GM12875 (cell line): ENCODE measurements at regions not wholly inside any gene's neighbourhood (a gene's known extent, or its start where the extent isn't known, plus 50 kb on each side); places are given as distances from the start of the nearest gene placed in this dataset.

Source experiments
- H3K4me3 ChIP-seq: one replicate; pipeline ENCODE4 v1.5.1; 2011; ENCODE audit warnings: low read depth, low read length, control low read depth
- TF ChIP-seq, protein P1 (sequence below): IDR thresholded peaks from 2 replicates; pipeline ENCODE4 v1.5.1; 2011; ENCODE audit warnings: low read depth, mild to moderate bottlenecking, control low read depth, inconsistent platforms, low read length, moderate library complexity, borderline replicate concordance; ENCODE audit not compliant: insufficient read depth

- TF ChIP-seq, protein P1, sequence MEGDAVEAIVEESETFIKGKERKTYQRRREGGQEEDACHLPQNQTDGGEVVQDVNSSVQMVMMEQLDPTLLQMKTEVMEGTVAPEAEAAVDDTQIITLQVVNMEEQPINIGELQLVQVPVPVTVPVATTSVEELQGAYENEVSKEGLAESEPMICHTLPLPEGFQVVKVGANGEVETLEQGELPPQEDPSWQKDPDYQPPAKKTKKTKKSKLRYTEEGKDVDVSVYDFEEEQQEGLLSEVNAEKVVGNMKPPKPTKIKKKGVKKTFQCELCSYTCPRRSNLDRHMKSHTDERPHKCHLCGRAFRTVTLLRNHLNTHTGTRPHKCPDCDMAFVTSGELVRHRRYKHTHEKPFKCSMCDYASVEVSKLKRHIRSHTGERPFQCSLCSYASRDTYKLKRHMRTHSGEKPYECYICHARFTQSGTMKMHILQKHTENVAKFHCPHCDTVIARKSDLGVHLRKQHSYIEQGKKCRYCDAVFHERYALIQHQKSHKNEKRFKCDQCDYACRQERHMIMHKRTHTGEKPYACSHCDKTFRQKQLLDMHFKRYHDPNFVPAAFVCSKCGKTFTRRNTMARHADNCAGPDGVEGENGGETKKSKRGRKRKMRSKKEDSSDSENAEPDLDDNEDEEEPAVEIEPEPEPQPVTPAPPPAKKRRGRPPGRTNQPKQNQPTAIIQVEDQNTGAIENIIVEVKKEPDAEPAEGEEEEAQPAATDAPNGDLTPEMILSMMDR, result no peak
- H3K4me3 ChIP-seq, result no peak overlapping the region
Measured at GRCh38 chr17:70332356-70333210, 163.3 kb downstream of the KCNJ2 start.

DNA sequence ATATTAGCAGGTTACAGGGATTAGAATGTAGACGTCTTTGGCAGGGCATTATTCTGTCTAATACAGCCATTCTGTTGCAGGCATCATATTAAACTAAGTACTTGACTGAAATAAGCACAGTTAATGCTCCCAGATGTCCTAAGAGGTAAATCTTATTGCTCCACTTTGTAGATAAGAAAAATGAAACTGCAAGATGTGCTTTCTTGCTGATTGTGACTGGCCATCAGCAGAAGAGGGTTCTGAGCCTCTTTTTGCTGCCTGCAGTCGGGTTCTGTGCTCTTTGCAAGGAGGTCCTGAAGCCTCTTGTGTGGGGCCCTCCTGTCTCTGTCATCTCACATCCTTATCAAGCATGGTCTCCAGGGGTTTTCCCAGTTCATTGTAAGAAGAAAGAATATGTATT is 167.1 kb downstream of the KCNJ2 start:
- no peak overlapping the region for H3K4me3 ChIP-seq
- TF ChIP-seq, protein P1, result no peak

GRCh38 chr17:70338946-70339354 is 169.6 kb downstream of the KCNJ2 start:
- no peak overlapping the region for H3K4me3 ChIP-seq
- TF ChIP-seq, protein P1, result no peak

GRCh38 chr17:70343114-70343513 is 173.8 kb downstream of the KCNJ2 start:
- TF ChIP-seq, protein P1, result no peak
- H3K4me3 ChIP-seq, result no peak overlapping the region

- no peak overlapping the region for H3K4me3 ChIP-seq
- TF ChIP-seq, protein P1, result no peak
Measured at GRCh38 chr17:70344386-70345060, 175.2 kb downstream of the KCNJ2 start.

DNA sequence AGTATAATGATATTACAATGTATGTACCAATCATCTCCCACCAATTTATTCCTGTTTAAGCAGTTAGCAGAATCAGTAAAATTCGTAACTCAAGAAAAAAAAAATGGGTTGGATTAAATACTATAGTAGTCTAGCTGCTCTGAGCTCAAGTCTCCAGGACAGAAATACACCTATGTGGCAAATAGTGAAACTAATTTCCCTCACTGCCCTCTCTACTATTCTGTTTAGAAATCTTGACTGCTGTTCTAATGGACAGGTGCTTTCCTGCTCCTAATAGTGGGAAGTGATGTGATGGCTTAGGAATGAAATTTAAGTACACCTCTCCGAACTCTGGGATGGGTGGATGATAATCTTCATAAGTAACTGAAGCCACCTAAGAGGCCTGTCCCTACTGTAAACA is 175.7 kb downstream of the KCNJ2 start:
- TF ChIP-seq, protein P1, result no peak
- no peak overlapping the region for H3K4me3 ChIP-seq
